Stomach (tissue), 8 donors: ENCODE measurements at regions not wholly inside any gene's neighbourhood (a gene's known extent, or its start where the extent isn't known, plus 50 kb on each side); places are given as distances from the start of the nearest gene placed in this dataset.

Experiments used
- DNase-seq, 2 donors: peaks; one replicate each; pipeline versions ENCODE4 v3.0.0 to v3.0.0-alpha.2; 2013 to 2019
- H3K27ac ChIP-seq, 5 donors: fragments of 200-600 bp in 4 of 5; sonication (generic) in 4 of 5; one replicate each; pipeline ENCODE4 v1.5.1; 2013 to 2019; ENCODE audit warnings: mild to moderate bottlenecking in 1 of 5, moderate library complexity in 1 of 5
- H3K27me3 ChIP-seq, 3 donors: fragments of 200-600 bp; sonication (generic); one replicate each; pipeline ENCODE4 v1.5.1; 2017 to 2019; ENCODE audit warnings: mixed run types in 1 of 3
- H3K36me3 ChIP-seq, 4 donors: fragments of 200-600 bp; sonication (generic); 1 replicate in 3 of 4; 2 replicates in 1 of 4; pipeline ENCODE4 v1.5.1; 2016 to 2019
- H3K4me1 ChIP-seq, 4 donors: fragments of 200-600 bp; sonication (generic); one replicate each; pipeline ENCODE4 v1.5.1; 2016 to 2019
- H3K4me3 ChIP-seq, 4 donors: fragments of 200-600 bp; sonication (generic) in 3 of 4; one replicate each; pipeline ENCODE4 v1.5.1; 2016 to 2019; ENCODE audit warnings: mild to moderate bottlenecking in 1 of 4
- H3K9me3 ChIP-seq, 4 donors: fragments of 200-600 bp; sonication (generic); one replicate each; pipeline ENCODE4 v1.5.1; 2016 to 2019
- EP300 ChIP-seq: sonication (generic); formaldehyde crosslinking; IDR thresholded peaks from one replicate; pipeline ENCODE4 v1.6.1; 2017; ENCODE audit warnings: antibody characterized with exemption
- POLR2A ChIP-seq, 4 donors: fragments of 450-650 bp; IDR thresholded peaks; one replicate each; pipeline ENCODE4 v1.6.1; 2016; ENCODE audit warnings: antibody characterized with exemption in 4 of 4, control low read depth in 2 of 4, mild to moderate bottlenecking in 1 of 4, moderate library complexity in 1 of 4
- POLR2AphosphoS5 ChIP-seq, 3 donors: sonication (generic); formaldehyde crosslinking; IDR thresholded peaks; one replicate each; pipeline ENCODE4 v1.6.1; 2016; ENCODE audit warnings: antibody characterized with exemption in 3 of 3
- WGBS, 5 donors: extraction: QIAGEN DNeasy Blood & Tissue Kit in 3 of 5; methylation state at CpG; one replicate each; pipeline versions ENCODE4 v1.1.5 to v1.1.7; 2013 to 2018; 5-methylcytosine and 5-hydroxymethylcytosine counted together
- intact Hi-C: fragments of 100-400 bp; cut with DNase I; formaldehyde crosslinking; loops from one replicate; pipeline ENCODE4 v1.15.1; 2023; ENCODE audit warnings: low total_unique reads
- TF ChIP-seq, protein P1 (sequence below), 7 experiments: fragments of 450-650 bp in 4 of 7; fragments of 200-600 bp in 3 of 7; sonication (generic) in 3 of 7; IDR thresholded peaks; one replicate each; pipeline ENCODE4 v1.5.1; 2016 to 2019; ENCODE audit warnings: antibody characterized with exemption in 7 of 7, control low read depth in 2 of 7, mild to moderate bottlenecking in 1 of 7
- donor health status: healthy with polysubstance abuse.
- donor health status: Bipolar disorder and iron deficiency.
- donor health status: healthy.

DNA sequence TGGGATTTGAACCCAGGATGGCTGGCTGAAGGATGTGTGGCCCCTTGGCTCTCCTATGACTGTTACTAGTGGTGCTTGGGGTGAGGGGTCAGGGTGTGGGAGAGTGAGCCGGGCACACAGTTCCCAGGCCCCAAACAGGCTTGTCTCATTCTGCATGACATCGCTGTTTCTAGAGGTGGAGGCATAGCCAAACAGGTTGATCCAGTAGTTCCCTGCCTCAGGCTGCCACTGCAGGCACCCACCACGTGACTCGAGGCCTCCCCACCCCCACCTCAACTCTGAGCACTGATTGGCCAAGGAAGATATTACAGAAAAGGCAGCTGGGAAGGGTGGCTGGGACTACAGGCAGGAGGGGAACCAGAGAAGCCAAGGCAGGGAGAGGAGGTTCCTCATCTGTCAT is 102.6 kb downstream of the NCOR2 start:
- H3K4me1 ChIP-seq = peaks cover 0 to 49% (median 25%) of the 10 kb centered on the region in 4 donors
- H3K36me3 ChIP-seq = peaks cover 27 to 77% (median 77%) of the 10 kb centered on the region in 4 donors
- intact Hi-C loops = no loop called here
- 84 to 95% (median 91%) methylated on average over 4 of the region's 4 CpGs for WGBS, 5 donors
- no peaks in the 10 kb centered on the region for H3K27me3 ChIP-seq
- TF ChIP-seq, protein P1, sequence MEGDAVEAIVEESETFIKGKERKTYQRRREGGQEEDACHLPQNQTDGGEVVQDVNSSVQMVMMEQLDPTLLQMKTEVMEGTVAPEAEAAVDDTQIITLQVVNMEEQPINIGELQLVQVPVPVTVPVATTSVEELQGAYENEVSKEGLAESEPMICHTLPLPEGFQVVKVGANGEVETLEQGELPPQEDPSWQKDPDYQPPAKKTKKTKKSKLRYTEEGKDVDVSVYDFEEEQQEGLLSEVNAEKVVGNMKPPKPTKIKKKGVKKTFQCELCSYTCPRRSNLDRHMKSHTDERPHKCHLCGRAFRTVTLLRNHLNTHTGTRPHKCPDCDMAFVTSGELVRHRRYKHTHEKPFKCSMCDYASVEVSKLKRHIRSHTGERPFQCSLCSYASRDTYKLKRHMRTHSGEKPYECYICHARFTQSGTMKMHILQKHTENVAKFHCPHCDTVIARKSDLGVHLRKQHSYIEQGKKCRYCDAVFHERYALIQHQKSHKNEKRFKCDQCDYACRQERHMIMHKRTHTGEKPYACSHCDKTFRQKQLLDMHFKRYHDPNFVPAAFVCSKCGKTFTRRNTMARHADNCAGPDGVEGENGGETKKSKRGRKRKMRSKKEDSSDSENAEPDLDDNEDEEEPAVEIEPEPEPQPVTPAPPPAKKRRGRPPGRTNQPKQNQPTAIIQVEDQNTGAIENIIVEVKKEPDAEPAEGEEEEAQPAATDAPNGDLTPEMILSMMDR (IDR thresholded peaks at IDR 0.05) = no peak
- no peak for TF ChIP-seq EP300
- TF ChIP-seq POLR2AphosphoS5 (IDR thresholded peaks at IDR 0.05) = no peak
- no peak for TF ChIP-seq POLR2A (IDR thresholded peaks at IDR 0.05)
- H3K9me3 ChIP-seq = peaks cover 0 to 14% (median 4%) of the 10 kb centered on the region in 4 donors
- H3K4me3 ChIP-seq = no peak overlapping the region
- no peak for DNase-seq
- H3K27ac ChIP-seq = peak overlapping the region in 1 of 5 donors; percentile 5

DNA sequence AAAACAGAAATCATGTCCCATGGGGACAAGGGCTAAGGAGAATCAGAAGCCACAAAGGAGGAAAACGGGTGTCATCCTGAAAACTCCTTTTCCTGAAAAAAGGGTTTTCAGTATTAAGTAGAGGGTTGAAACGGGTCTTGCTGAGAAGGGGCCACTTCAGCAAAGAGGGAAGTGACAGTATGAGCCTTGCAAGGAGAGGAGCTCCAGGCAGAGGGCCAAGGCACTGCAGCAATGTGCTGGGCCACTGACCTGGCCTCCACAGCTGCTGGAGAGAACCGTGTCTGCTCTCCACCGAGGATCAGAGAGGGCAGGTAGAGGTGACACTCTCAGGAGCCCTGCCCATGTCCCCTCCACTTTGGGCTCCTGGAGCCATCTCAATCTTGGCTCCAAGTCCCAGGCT is 103.3 kb downstream of the NCOR2 start:
- H3K36me3 ChIP-seq = peaks cover 31 to 77% (median 77%) of the 10 kb centered on the region in 4 donors

DNA sequence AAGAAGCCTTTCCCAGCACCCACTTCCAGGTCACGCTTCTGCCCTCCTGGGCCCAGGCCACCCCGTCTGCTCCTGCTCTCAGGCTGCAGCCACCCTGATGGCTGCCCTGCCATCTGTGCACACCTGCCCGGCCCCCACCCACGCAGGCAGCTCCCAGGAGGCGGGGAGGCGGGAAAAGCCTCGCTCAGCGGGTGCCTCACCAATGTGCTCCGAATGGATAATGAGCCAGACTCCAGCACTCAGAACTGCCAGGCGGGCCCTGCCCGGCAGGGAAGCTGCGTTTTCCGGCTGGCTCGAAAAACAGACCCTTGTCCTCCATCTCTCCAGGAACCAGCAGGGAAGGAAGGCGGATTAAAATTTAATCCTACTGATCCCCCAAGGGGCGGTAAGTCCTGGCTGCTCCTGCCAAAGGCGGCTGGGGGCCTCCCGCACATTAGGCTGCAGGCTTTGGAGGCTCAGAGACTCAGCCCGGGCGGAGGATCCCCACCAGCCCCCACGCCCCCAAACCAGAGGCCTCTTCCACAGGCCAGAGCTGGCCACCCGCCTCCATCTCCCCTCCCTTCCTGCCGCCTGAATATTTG is 104.0 kb downstream of the NCOR2 start:
- no peak overlapping the region for H3K4me3 ChIP-seq
- intact Hi-C loops = no loop called here
- H3K4me1 ChIP-seq = peaks cover 0 to 53% (median 25%) of the 10 kb centered on the region in 4 donors
- no peak for TF ChIP-seq EP300
- TF ChIP-seq, protein P1 (IDR thresholded peaks at IDR 0.05) = no peak
- no peak for TF ChIP-seq POLR2A (IDR thresholded peaks at IDR 0.05)
- TF ChIP-seq POLR2AphosphoS5 (IDR thresholded peaks at IDR 0.05) = no peak
- 63 to 75% (median 71%) methylated on average over 23 of the region's 23 CpGs for WGBS, 5 donors
- peak overlapping the region in 2 of 5 donors; percentile 31 to 39 for H3K27ac ChIP-seq
- no peaks in the 10 kb centered on the region for H3K27me3 ChIP-seq
- peaks cover 0 to 7% (median 0%) of the 10 kb centered on the region in 4 donors for H3K9me3 ChIP-seq
- peaks cover 31 to 81% (median 79%) of the 10 kb centered on the region in 4 donors for H3K36me3 ChIP-seq
- DNase-seq = peak in 1 of 2 donors; percentile 61

More for the DNA sequence above, 103.3 kb downstream of the NCOR2 start:
- H3K27me3 ChIP-seq = no peaks in the 10 kb centered on the region
- no peak overlapping the region for H3K4me3 ChIP-seq
- H3K4me1 ChIP-seq = peaks cover 0 to 49% (median 25%) of the 10 kb centered on the region in 4 donors
- intact Hi-C loops = no loop called here
- TF ChIP-seq POLR2A (IDR thresholded peaks at IDR 0.05) = no peak
- no peak for TF ChIP-seq EP300
- TF ChIP-seq, protein P1 (IDR thresholded peaks at IDR 0.05) = no peak
- 29 to 65% (median 48%) methylated on average over 4 of the region's 4 CpGs for WGBS, 5 donors
- peak in 1 of 2 donors; percentile 60 for DNase-seq
- H3K9me3 ChIP-seq = peaks cover 0 to 9% (median 1%) of the 10 kb centered on the region in 4 donors
- H3K27ac ChIP-seq = peak overlapping the region in 2 of 5 donors; percentile 31 to 39

DNA sequence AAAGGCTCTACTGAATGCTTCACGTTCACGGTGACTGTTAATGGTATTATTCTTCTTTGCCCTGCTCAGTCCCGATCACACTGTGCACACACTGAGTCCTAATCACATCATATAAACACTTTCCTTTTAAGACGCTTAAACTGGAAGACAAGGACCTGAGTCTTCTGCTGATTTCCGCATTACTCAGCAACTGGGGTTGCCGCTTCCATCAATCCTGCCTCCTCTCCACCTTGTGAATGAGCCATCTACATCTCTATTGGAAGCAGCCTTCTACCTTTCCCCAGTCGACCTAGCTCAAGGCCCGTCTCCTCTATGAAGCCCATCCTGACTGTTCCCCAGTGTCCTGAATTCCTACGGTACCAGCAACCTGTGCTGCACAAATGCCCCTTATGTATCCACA is 104.7 kb downstream of the NCOR2 start:
- Histone ChIP-seq H3K27me3 (no peaks in the 10 kb centered on the region), H3K27ac (peak overlapping the region in 2 of 5 donors; percentile 31 to 39), H3K36me3 (peaks cover 31 to 83% (median 79%) of the 10 kb centered on the region in 4 donors), H3K9me3 (peaks cover 0 to 7% (median 0%) of the 10 kb centered on the region in 4 donors), H3K4me1 (peaks cover 6 to 60% (median 32%) of the 10 kb centered on the region in 4 donors), H3K4me3 (no peak overlapping the region)
- 73 to 87% (median 79%) methylated on average over 9 of the region's 9 CpGs for WGBS, 5 donors
- no peak for TF ChIP-seq POLR2AphosphoS5 (IDR thresholded peaks at IDR 0.05)
- no peak for TF ChIP-seq EP300
- TF ChIP-seq POLR2A (IDR thresholded peaks at IDR 0.05) = no peak
- intact Hi-C loops = no loop called here
- DNase-seq = no peak
